HG02840 (cell line): ENCODE measurements at regions not wholly inside any gene's neighbourhood (a gene's known extent, or its start where the extent isn't known, plus 50 kb on each side); places are given as distances from the start of the nearest gene placed in this dataset.
"Not testable (repeated sequence)": the region's sequence is repeated elsewhere in the genome, so short reads cannot be mapped to it uniquely, and the experiment has no call there.

Experiments
- ATAC-seq: cut with Tn5 transposase; IDR thresholded peaks from one replicate; pipeline ENCODE4 v1.9.1; 2021; ENCODE audit warnings: mild to moderate bottlenecking, moderate library complexity, moderate number of reproducible peaks; ENCODE audit not compliant: unreplicated experiment, low FRiP score

GRCh38 chr19:23984911-23985310 is 70.2 kb downstream of the ZNF726 start:
- not testable (repeated sequence) for ATAC-seq

GRCh38 chr19:23986623-23987022 is 71.9 kb downstream of the ZNF726 start:
- ATAC-seq = no peak

GRCh38 chr19:23991170-23991569 is 76.5 kb downstream of the ZNF726 start:
- no peak for ATAC-seq

- no peak for ATAC-seq
Observed at GRCh38 chr19:23992348-23992747, 77.7 kb downstream of the ZNF726 start.

DNA sequence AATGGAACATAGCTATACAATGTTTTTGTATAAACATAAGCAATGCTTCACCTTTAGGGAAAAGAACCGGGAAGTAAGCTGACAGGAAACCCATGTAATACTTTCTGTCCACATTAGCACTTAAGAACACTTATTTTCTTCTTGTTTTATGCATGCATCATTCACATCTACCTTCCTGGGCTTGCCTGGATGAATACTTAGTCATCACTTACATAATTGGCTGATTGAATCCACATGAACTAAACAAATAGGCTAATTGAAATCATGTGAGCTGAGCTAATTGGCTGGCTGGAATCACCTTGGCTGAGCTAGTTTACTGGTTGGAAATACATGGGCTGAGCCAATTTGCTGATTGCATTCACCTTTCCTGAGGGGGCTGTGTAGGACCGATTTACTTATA is 78.8 kb downstream of the ZNF726 start:
- ATAC-seq = no peak

GRCh38 chr19:23996549-23996948 is 81.9 kb downstream of the ZNF726 start:
- no peak for ATAC-seq

DNA sequence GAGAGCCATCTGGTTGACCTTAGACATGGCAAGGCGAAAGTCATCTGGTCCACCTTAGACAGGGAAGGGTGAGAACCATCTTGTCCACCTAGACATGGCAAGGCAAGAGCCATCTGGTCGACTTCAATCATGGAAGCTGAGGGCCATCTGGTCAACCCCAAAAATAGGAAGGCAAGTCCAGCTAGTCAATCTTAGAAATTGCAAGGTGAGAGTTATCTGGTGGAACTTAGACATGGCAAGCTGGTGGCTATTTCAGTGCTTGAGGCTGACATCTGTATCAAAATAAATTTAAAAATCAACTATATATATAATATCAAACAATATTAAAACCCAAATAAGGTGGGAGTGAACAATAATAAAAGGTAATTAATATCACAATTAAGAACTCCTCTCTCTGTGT is 83.9 kb downstream of the ZNF726 start:
- ATAC-seq = no peak

DNA sequence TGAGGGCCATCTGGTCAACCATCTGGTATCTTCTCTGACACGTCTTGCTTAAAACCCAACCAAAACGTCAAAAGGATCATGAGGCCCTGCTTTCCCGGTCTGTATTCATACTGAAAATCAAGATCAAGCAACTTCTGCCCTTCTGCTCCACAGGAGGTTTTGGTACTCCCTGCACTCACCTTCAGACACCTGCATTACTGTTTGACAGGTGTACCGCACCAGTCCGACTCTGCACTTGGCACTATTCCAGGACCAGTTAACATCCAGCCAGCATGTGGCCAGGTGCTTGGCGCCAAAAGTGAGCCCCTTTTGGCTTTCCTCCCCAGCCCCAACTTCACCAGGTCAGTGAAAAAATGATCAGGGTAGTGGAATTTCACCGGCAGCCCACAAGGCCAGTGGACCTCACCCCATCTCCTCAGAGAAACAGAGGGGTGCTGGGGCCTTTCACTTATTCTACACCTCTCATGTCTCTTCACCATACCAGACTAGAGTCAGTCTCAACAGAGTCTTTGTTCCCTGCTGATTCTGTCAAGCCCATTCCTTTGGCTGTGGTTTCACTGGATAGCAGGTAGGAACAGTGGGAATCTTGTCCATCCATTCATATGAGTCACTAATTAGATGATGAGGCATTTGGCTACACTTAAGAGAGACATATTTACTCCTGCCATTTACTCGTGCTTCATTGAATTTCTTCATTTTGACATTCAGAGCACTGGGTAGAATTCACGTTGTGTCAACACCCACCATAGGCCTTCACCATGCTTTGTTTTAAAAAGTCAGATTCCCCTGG is 85.3 kb downstream of the ZNF726 start:
- no peak for ATAC-seq

DNA sequence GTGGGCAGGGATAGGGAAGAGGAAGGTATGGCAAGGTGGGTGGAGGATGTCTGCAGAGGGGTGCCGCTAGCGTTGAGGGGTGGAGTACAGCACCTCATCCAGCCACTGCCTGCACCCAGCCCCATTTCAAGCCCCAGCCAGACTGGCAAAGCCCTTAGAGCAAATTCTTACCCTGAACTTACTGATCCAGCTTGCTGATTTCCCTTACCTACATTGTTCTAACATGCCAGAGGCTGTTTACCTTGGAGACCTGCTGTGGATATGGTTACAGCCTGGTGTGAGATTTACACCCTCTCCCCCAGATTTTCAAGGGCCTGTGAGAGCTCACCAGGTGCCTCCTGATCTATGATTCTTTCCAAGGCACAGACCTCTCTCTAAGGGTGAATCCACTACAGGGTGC is 86.0 kb downstream of the ZNF726 start:
- ATAC-seq = no peak

DNA sequence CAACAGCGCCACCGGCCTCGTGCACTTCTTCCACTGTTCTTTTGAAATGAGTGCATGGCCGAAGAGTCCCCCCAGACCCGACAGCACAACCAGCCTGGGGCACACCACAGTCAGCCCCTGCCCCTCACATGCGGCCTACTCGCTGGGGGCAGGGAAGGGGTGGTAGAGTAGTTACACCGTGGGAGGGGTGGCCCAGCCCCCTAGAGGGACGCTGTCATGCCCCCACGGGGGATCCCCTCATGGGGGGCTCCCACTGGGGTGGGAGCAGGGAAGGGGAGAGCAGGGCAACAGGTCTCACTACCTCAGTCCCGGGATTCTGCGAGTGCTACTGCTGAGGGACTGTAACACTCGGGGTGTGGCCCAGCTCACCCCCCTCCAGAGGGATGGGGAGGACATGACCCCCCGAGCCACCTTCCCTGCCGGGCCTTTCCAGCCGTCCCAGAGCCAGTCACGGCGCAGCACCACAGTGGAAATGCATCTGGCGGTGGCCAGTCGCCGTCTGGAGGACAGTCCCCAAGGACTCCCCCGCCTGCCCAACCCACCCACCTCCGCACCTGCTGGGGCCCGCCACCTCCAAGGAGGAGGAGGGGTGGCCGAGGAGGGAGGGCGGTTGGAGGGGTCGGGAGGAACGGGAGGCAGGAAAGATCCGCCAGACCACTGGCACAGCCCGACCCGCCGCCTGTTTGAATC is 84.6 kb upstream of the ZNF254 start:
- no peak for ATAC-seq

DNA sequence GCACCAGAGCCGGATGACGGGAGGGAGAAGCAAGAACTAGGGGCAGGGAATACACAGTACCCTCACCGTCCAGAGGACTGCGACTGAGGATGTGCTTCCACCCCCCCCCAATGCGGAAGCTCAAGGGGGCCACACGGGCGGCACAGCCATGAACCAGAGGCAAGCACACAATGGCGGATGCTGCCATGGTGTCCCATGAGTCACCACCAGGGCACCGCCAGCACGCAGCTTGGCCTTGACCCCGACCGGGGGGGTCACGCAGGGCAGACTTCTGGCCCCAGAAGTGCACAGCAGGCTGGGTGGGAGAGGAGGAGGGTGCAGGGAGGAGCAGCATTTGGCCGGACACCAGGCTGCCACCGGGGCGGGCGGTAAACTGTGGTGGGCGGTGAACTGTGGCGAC is 83.5 kb upstream of the ZNF254 start:
- ATAC-seq = no peak

DNA sequence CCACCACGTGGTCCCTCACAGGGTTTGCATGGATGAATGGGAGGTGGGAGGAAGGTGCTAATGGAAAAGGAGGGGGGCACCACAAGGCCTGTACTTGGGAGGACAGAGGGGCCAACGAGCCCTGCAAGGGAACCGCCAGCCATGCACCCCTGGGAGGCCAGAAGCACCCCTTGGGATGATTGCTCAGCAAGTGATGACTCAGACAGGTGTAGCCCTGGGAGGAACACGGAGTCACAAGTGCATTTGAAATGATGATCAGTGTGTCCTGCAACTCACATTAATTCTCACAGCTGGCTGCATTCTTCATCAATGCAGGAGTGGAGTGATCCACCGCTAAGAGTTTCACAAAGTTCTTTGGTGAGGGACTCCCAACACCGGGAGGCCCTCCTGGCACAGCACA is 82.8 kb upstream of the ZNF254 start:
- no peak for ATAC-seq

DNA sequence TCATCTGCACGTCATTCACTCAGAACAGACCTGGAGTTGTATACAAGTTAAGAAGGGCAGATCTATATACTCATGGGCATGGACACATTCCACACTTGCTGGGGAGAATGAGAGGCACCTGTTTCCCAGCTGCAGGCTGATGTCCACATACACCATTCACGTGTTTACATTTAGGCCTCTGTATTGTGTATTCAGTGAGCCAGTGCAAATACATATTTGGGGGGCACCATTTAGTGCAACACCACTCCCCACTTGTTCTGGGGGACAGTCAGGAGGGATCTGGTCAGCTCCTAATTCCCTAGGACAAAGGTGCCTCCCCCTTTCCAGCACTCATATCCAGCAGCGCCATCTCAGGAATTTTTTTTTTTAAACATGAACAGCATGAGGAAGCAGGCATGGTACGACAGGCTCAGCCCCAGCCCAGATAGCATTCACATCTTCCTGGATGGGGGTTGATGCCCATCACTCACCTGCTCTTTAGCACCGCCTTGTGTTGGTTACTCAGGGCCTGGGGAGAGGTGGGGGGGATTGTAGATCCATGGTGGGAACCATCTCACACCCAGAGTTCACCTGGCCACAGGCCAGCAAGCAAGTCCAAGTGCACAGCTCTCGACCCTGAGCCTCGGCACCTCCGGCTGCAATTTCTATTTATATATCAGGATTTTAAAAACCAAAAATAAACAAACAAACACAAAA is 56.9 kb upstream of the ZNF254 start:
- no peak for ATAC-seq

- no peak for ATAC-seq
Observed at GRCh38 chr19:24032651-24033050, 54.3 kb upstream of the ZNF254 start.

DNA sequence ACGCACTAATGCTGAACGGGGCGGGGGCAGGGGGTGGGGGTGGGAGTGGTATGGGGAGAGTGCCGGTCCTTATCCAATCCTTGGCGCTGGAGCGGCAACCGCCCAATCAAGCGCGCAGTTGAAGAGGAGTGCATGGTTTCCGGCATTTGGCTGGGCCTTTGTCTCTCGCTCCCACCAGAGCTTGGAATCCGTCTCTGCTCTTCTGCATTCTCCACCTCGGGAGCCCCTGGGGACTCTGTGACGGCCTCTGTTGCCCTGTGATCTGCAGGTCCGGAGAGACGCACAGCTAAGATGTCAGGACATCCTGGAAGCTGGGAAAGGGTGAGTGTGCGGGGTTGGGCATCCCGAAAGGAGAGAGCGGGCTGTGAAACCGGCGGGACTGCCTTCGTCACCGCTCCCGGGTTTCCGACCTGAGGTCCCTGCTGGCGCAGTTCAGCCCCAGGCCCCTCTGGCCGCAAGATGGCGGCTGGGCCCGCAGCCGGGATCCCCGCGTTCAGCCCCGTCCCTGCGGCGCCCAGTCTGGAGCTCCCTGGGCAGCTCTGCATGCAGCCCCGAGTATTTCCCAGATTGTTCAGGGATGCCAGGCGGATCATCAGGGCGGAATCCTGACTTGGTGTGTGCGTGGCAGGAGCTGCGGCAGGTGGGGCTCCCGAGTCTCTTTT is 53.6 kb upstream of the ZNF254 start:
- peak; percentile 76 for ATAC-seq

- peak; percentile 40 for ATAC-seq
Observed at GRCh38 chr19:24033963-24034342, 53.0 kb upstream of the ZNF254 start.

DNA sequence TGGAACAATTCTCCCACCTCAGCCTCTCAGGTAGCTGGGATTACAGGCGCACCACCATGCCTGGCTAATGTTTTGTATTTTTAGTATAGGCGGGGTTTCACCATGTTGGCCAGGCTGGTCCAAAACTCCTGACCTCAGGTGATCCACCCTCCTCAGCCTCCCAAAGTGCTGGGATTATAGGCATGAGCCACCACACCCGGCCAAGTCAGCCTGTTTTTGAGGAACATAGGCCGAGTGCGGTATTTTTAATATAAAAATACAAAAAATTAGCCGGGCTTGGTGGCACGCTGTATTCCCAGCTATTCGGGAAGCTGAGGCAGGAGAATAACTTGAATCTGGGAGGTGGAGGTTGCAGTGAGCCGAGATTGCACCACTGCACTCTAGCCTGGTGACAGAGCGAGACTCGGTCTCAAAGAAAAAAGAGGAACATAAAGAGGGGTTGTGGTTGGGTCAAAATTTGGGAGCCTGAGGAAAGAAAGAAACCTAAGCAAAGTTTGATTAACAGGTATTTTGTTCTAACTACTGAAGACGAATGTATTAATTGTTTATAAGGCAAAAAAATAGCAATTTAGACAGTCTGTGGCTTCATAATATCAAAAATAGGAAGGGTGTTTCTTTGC is 51.6 kb upstream of the ZNF254 start:
- ATAC-seq = not testable (repeated sequence)
